Amygdala (tissue), 56 donors: ENCODE measurements at regions not wholly inside any gene's neighbourhood (a gene's known extent, or its start where the extent isn't known, plus 50 kb on each side); places are given as distances from the start of the nearest gene placed in this dataset.

Experiments used
- DNase-seq, 56 donors: peaks; one replicate each; lab custom pipeline; 2025; lab: John Stamatoyannopoulos, UW

DNA sequence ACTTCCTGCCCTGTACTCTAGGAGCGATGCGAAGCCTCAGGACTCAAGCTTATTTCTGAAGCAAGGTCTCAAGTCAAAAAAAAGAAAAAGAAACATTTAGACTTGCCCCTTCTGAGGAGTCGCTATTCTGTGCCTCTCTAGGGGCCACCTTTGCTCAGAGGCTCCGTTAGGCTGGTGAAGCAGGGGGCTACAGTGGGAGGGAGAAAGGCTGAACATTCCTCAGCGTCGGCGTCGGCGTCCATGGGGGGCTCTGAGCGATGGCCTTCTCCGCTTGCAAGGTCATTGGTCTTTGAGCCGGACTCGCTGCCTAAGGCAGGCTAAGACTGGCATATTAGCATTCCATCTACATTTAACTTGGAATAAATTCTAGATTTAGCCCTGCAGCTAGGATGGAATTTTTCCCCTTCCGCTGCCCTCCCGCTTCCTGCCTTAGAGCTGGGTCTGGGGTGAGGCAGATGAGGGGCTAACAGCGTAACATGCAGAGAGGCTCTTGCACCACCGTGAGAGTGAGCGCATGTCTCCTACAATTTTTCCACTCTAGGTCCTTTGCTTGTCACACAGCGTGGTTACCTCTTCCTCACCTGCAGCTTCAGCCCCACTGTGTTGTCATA, 53.6 kb upstream of the ATL2 start:
- DNase-seq = no peak

DNA sequence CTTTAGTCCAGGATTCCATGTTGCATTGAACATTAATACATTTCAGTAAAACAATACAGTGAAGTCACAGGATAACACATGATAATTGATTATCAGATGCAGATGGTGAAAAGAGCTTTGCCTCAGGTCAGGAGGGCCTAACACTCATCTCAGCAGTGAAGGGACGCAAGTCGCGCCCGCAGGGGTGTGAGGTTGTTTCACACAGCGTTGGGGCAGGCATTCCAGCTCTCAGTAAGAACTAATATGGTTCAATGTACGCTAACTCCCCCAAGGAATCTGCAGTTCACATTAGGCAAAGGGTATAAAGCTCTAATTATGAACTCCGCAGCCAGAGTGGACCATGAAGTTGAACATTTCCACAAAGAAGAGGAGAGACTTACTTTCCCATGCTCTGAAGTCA, 53.1 kb upstream of the ATL2 start:
- DNase-seq = no peak

DNA sequence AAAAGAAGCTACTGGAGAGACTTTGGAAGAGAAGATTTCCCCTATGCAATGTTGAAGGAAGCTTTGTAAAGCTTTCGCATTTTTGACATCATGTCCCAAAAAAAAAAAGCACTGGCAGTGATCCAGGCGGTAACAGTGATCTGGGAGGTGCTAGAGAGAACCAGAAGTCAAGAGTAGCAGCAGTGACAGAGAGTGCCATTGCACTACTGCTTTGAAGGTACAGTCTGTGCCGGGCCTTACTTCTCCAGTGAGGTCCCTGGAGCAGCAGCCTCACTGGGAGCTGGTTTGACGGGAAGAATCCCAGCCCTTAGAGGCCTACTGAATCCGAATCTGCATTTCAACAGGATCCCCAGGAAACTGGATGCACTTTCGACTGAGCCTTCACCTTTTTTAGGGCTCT, 50.9 kb upstream of the ATL2 start:
- no peak for DNase-seq

DNA sequence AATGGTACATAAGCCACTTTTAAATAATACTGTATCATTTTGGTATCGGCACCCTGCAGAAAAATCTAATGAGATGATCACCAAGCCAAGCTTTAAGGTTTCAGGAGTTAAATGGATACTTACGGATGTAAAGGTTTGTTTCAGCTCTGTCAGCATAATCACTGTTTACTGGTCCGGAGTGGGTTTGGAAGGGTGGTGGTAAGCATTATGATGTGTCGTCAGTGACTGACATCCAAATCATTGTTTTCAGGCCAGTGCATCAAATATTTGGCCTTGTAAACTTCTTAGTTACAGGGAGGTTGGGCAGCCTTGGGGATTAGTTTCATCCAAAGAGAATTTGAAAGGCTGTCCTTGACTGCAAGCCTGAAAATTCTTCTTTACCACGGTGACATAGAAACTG, 50.0 kb upstream of the ATL2 start:
- no peak for DNase-seq
